ENCODE measurements at regions not wholly inside any gene's neighbourhood (a gene's known extent, or its start where the extent isn't known, plus 50 kb on each side); places are given as distances from the start of the nearest gene placed in this dataset.

- TF ChIP-seq CTCF (IDR thresholded peaks at IDR 0.05; ENCODE audit: control extremely low read depth in 1 of 3, insufficient read depth in 1 of 3, low read depth in 1 of 3, low read length in 3 of 3), result no peak
- no peak for TF ChIP-seq CBX5 (IDR thresholded peaks at IDR 0.05; ENCODE audit: low read depth, low read length)
- TF ChIP-seq NRF1 (IDR thresholded peaks at IDR 0.05; ENCODE audit: low read depth, low read length), result no peak
- TF ChIP-seq POLR2A (IDR thresholded peaks at IDR 0.05; ENCODE audit: control extremely low read depth in 1 of 2, low read depth in 2 of 2, low read length in 2 of 2), result no peak
- no peak for TF ChIP-seq MAX (IDR thresholded peaks at IDR 0.05)
- no peak for TF ChIP-seq SIRT6 (IDR thresholded peaks at IDR 0.05; ENCODE audit: low read length)
- no peak for TF ChIP-seq JUN (IDR thresholded peaks at IDR 0.05; ENCODE audit: low read depth, low read length)
- TF ChIP-seq SP4 (IDR thresholded peaks at IDR 0.05; ENCODE audit: low read length), result no peak
Observed at GRCh38 chr13:109963960-109964563, 177.7 kb upstream of the IRS2 start.

Data from H1 (cell line).